Calu3 (cell line): ENCODE measurements at regions not wholly inside any gene's neighbourhood (a gene's known extent, or its start where the extent isn't known, plus 50 kb on each side); places are given as distances from the start of the nearest gene placed in this dataset.

ENCODE experiments used
- BruUV-seq: library from RNA; stranded (reverse); fragments of 400-500 nt; replicated peaks from 2 replicates; lab custom pipeline; 2021; lab: Mats Ljungman, UMichigan
- CTCF ChIA-PET: fragments of 300-600 bp; sonication (Branson Sonifier 250); formaldehyde crosslinking; loops from one replicate; lab custom pipeline; 2022; ENCODE audit warnings: antibody characterized with exemption; lab: Charles Lee
- DNase-seq: peaks from one replicate; pipeline ENCODE4 v3.0.0; 2022
- H3K27ac Mint-ChIP-seq: one replicate; pipeline ENCODE4 v1.8.0; 2022; ENCODE audit warnings: mixed read lengths; ENCODE audit not compliant: unreplicated experiment
- H3K27me3 Mint-ChIP-seq: one replicate; pipeline ENCODE4 v1.8.0; 2022; ENCODE audit warnings: mixed read lengths; ENCODE audit not compliant: unreplicated experiment
- H3K36me3 Mint-ChIP-seq: one replicate; pipeline ENCODE4 v1.8.0; 2022; ENCODE audit warnings: mild to moderate bottlenecking, moderate library complexity, mixed read lengths; ENCODE audit not compliant: insufficient read depth, unreplicated experiment
- H3K4me1 Mint-ChIP-seq: one replicate; pipeline ENCODE4 v1.8.0; 2022; ENCODE audit warnings: mild to moderate bottlenecking, low read depth, mixed read lengths; ENCODE audit not compliant: unreplicated experiment
- H3K4me3 Mint-ChIP-seq: one replicate; pipeline ENCODE4 v1.8.0; 2022; ENCODE audit warnings: mild to moderate bottlenecking, low read depth, moderate library complexity, mixed read lengths; ENCODE audit not compliant: unreplicated experiment
- H3K9me3 Mint-ChIP-seq: one replicate; pipeline ENCODE4 v1.8.0; 2022; ENCODE audit warnings: low read depth, mixed read lengths; ENCODE audit not compliant: unreplicated experiment
- intact Hi-C: fragments of 100-400 bp; cut with micrococcal nuclease; formaldehyde crosslinking; loops from one replicate; pipeline ENCODE4 v1.10.0; 2022; ENCODE audit not compliant: unreplicated experiment
- TF ChIP-seq, protein P1 (sequence below): fragments of 200-600 bp; IDR thresholded peaks from one replicate; pipeline ENCODE4 v1.8.0; 2022; ENCODE audit warnings: antibody characterized with exemption; ENCODE audit not compliant: unreplicated experiment

DNA sequence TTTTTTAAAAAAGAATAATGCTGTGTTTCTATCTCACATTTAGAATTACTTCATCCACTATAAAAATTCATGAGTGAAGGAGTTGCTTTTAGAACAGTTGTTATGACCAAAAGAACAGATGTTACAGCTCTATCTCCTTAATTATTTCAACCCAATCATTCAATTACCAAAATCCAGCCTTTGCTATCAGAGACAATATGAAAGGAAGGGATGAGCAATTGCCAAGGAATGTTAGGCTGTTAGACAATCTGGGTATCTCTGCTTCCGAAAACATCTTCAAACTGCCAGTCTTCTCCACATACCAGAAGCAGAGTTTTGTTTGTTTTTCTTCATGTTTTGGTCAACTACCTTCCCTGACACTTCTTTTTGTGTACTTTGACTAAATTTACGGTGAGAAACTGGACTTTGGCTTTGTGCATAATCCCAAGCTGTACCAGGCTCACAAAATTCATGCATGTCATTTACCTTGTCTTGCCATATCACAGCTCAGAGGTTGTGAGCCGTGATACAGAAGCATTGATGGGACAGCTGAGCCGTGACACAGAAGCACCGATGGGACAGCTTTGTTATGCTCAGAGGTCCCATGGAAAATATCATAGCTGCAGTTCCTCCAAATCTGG is 405.5 kb downstream of the KIF4B start:
- DNase-seq, result no peak

DNA sequence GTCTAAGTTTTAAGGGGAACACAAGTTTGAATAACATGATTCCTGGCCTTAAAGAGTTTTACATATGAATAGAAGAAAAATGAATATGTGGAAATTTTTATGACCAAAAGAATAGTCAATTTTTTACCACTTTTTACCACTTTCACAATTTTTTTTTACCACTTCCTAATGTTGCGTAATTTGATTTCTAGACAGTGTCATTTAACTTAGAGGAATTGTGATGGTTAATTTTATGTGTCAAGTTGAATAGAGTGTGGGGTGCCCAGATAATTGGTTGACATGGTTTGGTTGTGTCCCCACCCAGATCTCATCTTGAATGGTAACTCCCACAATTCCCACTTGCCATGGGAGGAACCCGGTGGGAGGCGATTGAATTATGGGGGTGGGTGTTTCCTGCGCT is 416.6 kb downstream of the KIF4B start:
- DNase-seq, result no peak
- no peaks in the 10 kb centered on the region for H3K36me3 Mint-ChIP-seq
- no peaks in the 10 kb centered on the region for H3K4me1 Mint-ChIP-seq
- H3K27me3 Mint-ChIP-seq, result no peaks in the 10 kb centered on the region
- CTCF ChIA-PET, result no interaction called here
- no TSS peak for BruUV-seq
- peaks cover 17% of the 10 kb centered on the region for H3K9me3 Mint-ChIP-seq
- no peak overlapping the region for H3K27ac Mint-ChIP-seq
- TF ChIP-seq, protein P1, sequence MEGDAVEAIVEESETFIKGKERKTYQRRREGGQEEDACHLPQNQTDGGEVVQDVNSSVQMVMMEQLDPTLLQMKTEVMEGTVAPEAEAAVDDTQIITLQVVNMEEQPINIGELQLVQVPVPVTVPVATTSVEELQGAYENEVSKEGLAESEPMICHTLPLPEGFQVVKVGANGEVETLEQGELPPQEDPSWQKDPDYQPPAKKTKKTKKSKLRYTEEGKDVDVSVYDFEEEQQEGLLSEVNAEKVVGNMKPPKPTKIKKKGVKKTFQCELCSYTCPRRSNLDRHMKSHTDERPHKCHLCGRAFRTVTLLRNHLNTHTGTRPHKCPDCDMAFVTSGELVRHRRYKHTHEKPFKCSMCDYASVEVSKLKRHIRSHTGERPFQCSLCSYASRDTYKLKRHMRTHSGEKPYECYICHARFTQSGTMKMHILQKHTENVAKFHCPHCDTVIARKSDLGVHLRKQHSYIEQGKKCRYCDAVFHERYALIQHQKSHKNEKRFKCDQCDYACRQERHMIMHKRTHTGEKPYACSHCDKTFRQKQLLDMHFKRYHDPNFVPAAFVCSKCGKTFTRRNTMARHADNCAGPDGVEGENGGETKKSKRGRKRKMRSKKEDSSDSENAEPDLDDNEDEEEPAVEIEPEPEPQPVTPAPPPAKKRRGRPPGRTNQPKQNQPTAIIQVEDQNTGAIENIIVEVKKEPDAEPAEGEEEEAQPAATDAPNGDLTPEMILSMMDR, result no peak
- intact Hi-C loops, result no loop called here
- H3K4me3 Mint-ChIP-seq, result no peak overlapping the region

More for the DNA sequence above, 405.5 kb downstream of the KIF4B start:
- no peak overlapping the region for H3K27ac Mint-ChIP-seq
- TF ChIP-seq, protein P1, result no peak
- intact Hi-C loops, result no loop called here
- H3K27me3 Mint-ChIP-seq, result no peaks in the 10 kb centered on the region
- H3K9me3 Mint-ChIP-seq, result peaks cover 11% of the 10 kb centered on the region
- no peaks in the 10 kb centered on the region for H3K4me1 Mint-ChIP-seq
- no peaks in the 10 kb centered on the region for H3K36me3 Mint-ChIP-seq
- CTCF ChIA-PET, result no interaction called here
- no TSS peak for BruUV-seq
- H3K4me3 Mint-ChIP-seq, result no peak overlapping the region

DNA sequence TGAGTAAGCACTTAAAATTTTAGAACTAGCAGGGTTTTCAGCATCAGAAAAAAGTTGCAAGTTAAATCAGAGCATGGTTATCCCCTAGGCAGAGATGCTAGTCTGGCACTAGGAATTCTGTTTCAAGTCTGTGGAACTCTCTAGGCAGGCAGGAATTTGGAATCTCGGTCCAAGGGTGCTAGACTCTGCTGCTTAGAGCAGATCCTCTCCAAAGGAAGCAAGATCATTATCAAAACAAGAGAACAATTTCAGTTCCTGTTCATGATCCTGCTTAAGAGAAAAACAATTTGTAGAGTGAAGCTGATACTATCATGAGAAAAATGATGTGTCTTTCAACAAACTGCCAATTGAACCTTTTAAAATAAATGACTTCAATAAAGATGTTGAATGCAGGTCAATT is 420.7 kb downstream of the KIF4B start:
- H3K4me3 Mint-ChIP-seq, result no peak overlapping the region
- CTCF ChIA-PET, result no interaction called here
- H3K9me3 Mint-ChIP-seq, result peaks cover 12% of the 10 kb centered on the region
- no peaks in the 10 kb centered on the region for H3K4me1 Mint-ChIP-seq
- intact Hi-C loops, result no loop called here
- no peak for DNase-seq
- H3K27me3 Mint-ChIP-seq, result no peaks in the 10 kb centered on the region
- no peak overlapping the region for H3K27ac Mint-ChIP-seq
- H3K36me3 Mint-ChIP-seq, result no peaks in the 10 kb centered on the region
- BruUV-seq, result no TSS peak
- TF ChIP-seq, protein P1, result no peak

DNA sequence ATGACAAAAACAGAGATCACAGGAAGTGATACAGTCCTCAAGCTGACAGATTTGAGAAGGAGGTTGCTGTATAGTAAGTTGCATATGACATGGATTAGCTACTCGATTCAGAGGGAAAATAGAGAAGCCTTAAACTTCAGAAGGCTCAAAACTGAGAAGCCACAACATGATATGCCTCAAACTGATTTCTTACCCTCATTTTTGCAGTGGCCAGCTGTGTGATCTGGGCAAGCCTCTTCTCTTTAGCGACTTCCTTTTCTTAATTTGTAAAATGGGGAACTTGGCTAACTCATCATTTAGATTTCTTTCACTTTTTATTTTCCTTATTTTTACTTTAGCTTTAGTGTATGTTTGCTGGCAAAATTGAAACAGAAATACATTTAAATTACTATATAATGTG is 421.1 kb downstream of the KIF4B start:
- TF ChIP-seq, protein P1, result no peak
- H3K9me3 Mint-ChIP-seq, result peaks cover 12% of the 10 kb centered on the region
- H3K27ac Mint-ChIP-seq, result no peak overlapping the region

More for the DNA sequence above, 421.1 kb downstream of the KIF4B start:
- intact Hi-C loops, result no loop called here
- no peaks in the 10 kb centered on the region for H3K36me3 Mint-ChIP-seq
- no peak for DNase-seq
- H3K27me3 Mint-ChIP-seq, result no peaks in the 10 kb centered on the region
- no peak overlapping the region for H3K4me3 Mint-ChIP-seq
- H3K4me1 Mint-ChIP-seq, result no peaks in the 10 kb centered on the region
- no TSS peak for BruUV-seq
- CTCF ChIA-PET, result no interaction called here
